ENCODE measurements at regions not wholly inside any gene's neighbourhood (a gene's known extent, or its start where the extent isn't known, plus 50 kb on each side); places are given as distances from the start of the nearest gene placed in this dataset.

- H3K4me1 ChIP-seq (ENCODE audit: low read depth) = no peaks in the 10 kb centered on the region
- H3K4me3 ChIP-seq = no peak overlapping the region
- ATAC-seq (no peak), DNase-seq (no peak)
- no peaks in the 10 kb centered on the region for H3K36me3 ChIP-seq (ENCODE audit: low read depth)
- intact Hi-C loops (cut with DNase I, micrococcal nuclease) = no loop called here
- no peak for TF ChIP-seq CTCF (IDR thresholded peaks at IDR 0.05)
- no peaks in the 10 kb centered on the region for H3K9me3 ChIP-seq
Measured at GRCh38 chr12:28859551-28859950, 289.5 kb upstream of the FAR2 start.

- H3K9me3 ChIP-seq = no peaks in the 10 kb centered on the region
- ATAC-seq (no peak), DNase-seq (no peak)
- no peaks in the 10 kb centered on the region for H3K36me3 ChIP-seq (ENCODE audit: low read depth)
- intact Hi-C loops (cut with DNase I, micrococcal nuclease) = no loop called here
- no peak overlapping the region for H3K4me3 ChIP-seq
- H3K4me1 ChIP-seq (ENCODE audit: low read depth) = no peaks in the 10 kb centered on the region
- no peak for TF ChIP-seq CTCF (IDR thresholded peaks at IDR 0.05)
Measured at GRCh38 chr12:28865776-28866175, 283.3 kb upstream of the FAR2 start.

- intact Hi-C loops (cut with DNase I, micrococcal nuclease) = no loop called here
- no peak overlapping the region for H3K4me3 ChIP-seq
- no peaks in the 10 kb centered on the region for H3K9me3 ChIP-seq
- no peaks in the 10 kb centered on the region for H3K4me1 ChIP-seq (ENCODE audit: low read depth)
- no peak for ATAC-seq
- TF ChIP-seq CTCF (IDR thresholded peaks at IDR 0.05) = no peak
- DNase-seq = no peak
- no peaks in the 10 kb centered on the region for H3K36me3 ChIP-seq (ENCODE audit: low read depth)
Measured at GRCh38 chr12:28866296-28866695, 282.8 kb upstream of the FAR2 start.

- no peaks in the 10 kb centered on the region for H3K4me1 ChIP-seq (ENCODE audit: low read depth)
- DNase-seq (no peak), ATAC-seq (no peak)
- H3K9me3 ChIP-seq = no peaks in the 10 kb centered on the region
- intact Hi-C loops (cut with DNase I, micrococcal nuclease) = no loop called here
- no peaks in the 10 kb centered on the region for H3K36me3 ChIP-seq (ENCODE audit: low read depth)
- no peak for TF ChIP-seq CTCF (IDR thresholded peaks at IDR 0.05)
- H3K4me3 ChIP-seq = no peak overlapping the region
Measured at GRCh38 chr12:28866715-28867503, 282.2 kb upstream of the FAR2 start.

- DNase-seq = no peak
- intact Hi-C loops (cut with DNase I, micrococcal nuclease) = no loop called here
- no peak for TF ChIP-seq CTCF (IDR thresholded peaks at IDR 0.05)
- Histone ChIP-seq H3K4me1 (ENCODE audit: low read depth) (no peaks in the 10 kb centered on the region), H3K4me3 (no peak overlapping the region), H3K9me3 (no peaks in the 10 kb centered on the region), H3K36me3 (ENCODE audit: low read depth) (no peaks in the 10 kb centered on the region)
- no peak for ATAC-seq
Measured at GRCh38 chr12:28868414-28868813, 280.7 kb upstream of the FAR2 start.

- no peak for ATAC-seq
- intact Hi-C loops (cut with DNase I, micrococcal nuclease) = no loop called here
- no peaks in the 10 kb centered on the region for H3K36me3 ChIP-seq (ENCODE audit: low read depth)
- TF ChIP-seq CTCF (IDR thresholded peaks at IDR 0.05) = no peak
- no peak for DNase-seq
- no peaks in the 10 kb centered on the region for H3K9me3 ChIP-seq
- H3K4me1 ChIP-seq (ENCODE audit: low read depth) = no peaks in the 10 kb centered on the region
- no peak overlapping the region for H3K4me3 ChIP-seq
Measured at GRCh38 chr12:28869197-28869596, 279.9 kb upstream of the FAR2 start.

Measured in mucosa of descending colon (tissue), 3 donors.